Neuronal stem cell (in vitro differentiated cells): ENCODE measurements at regions not wholly inside any gene's neighbourhood (a gene's known extent, or its start where the extent isn't known, plus 50 kb on each side); places are given as distances from the start of the nearest gene placed in this dataset.

Experiments used
- DNase-seq: peaks from one replicate; pipeline ENCODE4 v3.0.0-alpha.2; 2013; ENCODE audit warnings: low spot score
- H2AFZ ChIP-seq: one replicate; pipeline ENCODE4 v1.6.1; 2013; ENCODE audit warnings: mild to moderate bottlenecking, low read length, inconsistent platforms
- H2AK5ac ChIP-seq: 2 replicates; pipeline ENCODE4 v1.6.1; 2013; ENCODE audit warnings: low read depth, mild to moderate bottlenecking, inconsistent platforms, low read length, moderate library complexity, mixed read lengths
- H2BK120ac ChIP-seq: 2 replicates; pipeline ENCODE4 v1.6.1; 2013; ENCODE audit warnings: low read depth, mild to moderate bottlenecking, inconsistent platforms, low read length, moderate library complexity, mixed read lengths
- H2BK12ac ChIP-seq: one replicate; pipeline ENCODE4 v1.6.1; 2013; ENCODE audit warnings: low read length, inconsistent platforms
- H2BK15ac ChIP-seq: 2 replicates; pipeline ENCODE4 v1.6.1; 2013; ENCODE audit warnings: mild to moderate bottlenecking, low read length, inconsistent platforms, mixed read lengths
- H2BK5ac ChIP-seq: one replicate; pipeline ENCODE4 v1.6.1; 2013; ENCODE audit warnings: inconsistent platforms, mild to moderate bottlenecking, low read length, moderate library complexity
- H3K14ac ChIP-seq: one replicate; pipeline ENCODE4 v1.6.1; 2013; ENCODE audit warnings: low read length, inconsistent platforms
- H3K18ac ChIP-seq: 2 replicates; pipeline ENCODE4 v1.6.1; 2013; ENCODE audit warnings: low read length, inconsistent platforms
- H3K23ac ChIP-seq: 2 replicates; pipeline ENCODE4 v1.6.1; 2013; ENCODE audit warnings: low read depth, mild to moderate bottlenecking, mixed read lengths, low read length, inconsistent platforms; ENCODE audit not compliant: poor library complexity
- H3K27ac ChIP-seq: replicated peaks from 3 replicates; pipeline ENCODE4 v1.5.1; 2013; ENCODE audit warnings: low read length, inconsistent platforms
- H3K27me3 ChIP-seq, 3 experiments: 2 replicates each; pipeline ENCODE4 v1.6.1; 2013; ENCODE audit warnings: low read length in 3 of 3, mild to moderate bottlenecking in 2 of 3, inconsistent platforms in 1 of 3, low read depth in 1 of 3, mixed read lengths in 1 of 3, moderate library complexity in 1 of 3; ENCODE audit not compliant: control insufficient read depth in 3 of 3, insufficient read depth in 3 of 3
- H3K36me3 ChIP-seq, 2 donors: replicated peaks in 1 of 2; 2 replicates each; pipeline ENCODE4 v1.6.1; 2013; ENCODE audit warnings: low read length in 2 of 2; ENCODE audit not compliant: control insufficient read depth in 2 of 2, insufficient read depth in 2 of 2
- H3K4ac ChIP-seq: 2 replicates; pipeline ENCODE4 v1.6.1; 2013; ENCODE audit warnings: inconsistent platforms, mild to moderate bottlenecking, low read length, moderate library complexity
- H3K4me1 ChIP-seq, 2 donors: 1 replicate in 1 of 2; 2 replicates in 1 of 2; pipeline ENCODE4 v1.6.1; 2013; ENCODE audit warnings: low read length in 2 of 2, low read depth in 1 of 2; ENCODE audit not compliant: control insufficient read depth in 2 of 2, insufficient read depth in 1 of 2
- H3K4me2 ChIP-seq: one replicate; pipeline ENCODE4 v1.6.1; 2013; ENCODE audit warnings: mild to moderate bottlenecking, low read length, inconsistent platforms; ENCODE audit not compliant: insufficient read depth, poor library complexity, severe bottlenecking
- H3K4me3 ChIP-seq, 2 donors: 2 replicates each; pipeline ENCODE4 v1.5.1; 2013; ENCODE audit warnings: low read length in 2 of 2, mild to moderate bottlenecking in 2 of 2, inconsistent platforms in 1 of 2, moderate library complexity in 1 of 2
- H3K79me1 ChIP-seq: one replicate; pipeline ENCODE4 v1.6.1; 2013; ENCODE audit warnings: low read depth, mild to moderate bottlenecking, inconsistent platforms, low read length, moderate library complexity
- H3K9ac ChIP-seq: one replicate; pipeline ENCODE4 v1.6.1; 2013; ENCODE audit warnings: mild to moderate bottlenecking, low read depth, low read length, inconsistent platforms; ENCODE audit not compliant: poor library complexity
- H3K9me3 ChIP-seq, 2 donors: replicated peaks in 1 of 2; 2 replicates each; pipeline versions ENCODE3 to v1.6.1; 2013; ENCODE audit warnings: low read length in 2 of 2, mild to moderate bottlenecking in 2 of 2, inconsistent platforms in 1 of 2, low read depth in 1 of 2, mixed read lengths in 1 of 2, moderate library complexity in 1 of 2; ENCODE audit not compliant: control insufficient read depth in 2 of 2, insufficient read depth in 1 of 2
- H4K8ac ChIP-seq: one replicate; pipeline ENCODE4 v1.6.1; 2013; ENCODE audit warnings: low read depth, mild to moderate bottlenecking, inconsistent platforms, low read length, moderate library complexity
- H4K91ac ChIP-seq: one replicate; pipeline ENCODE4 v1.6.1; 2013; ENCODE audit warnings: low read length, low read depth, mild to moderate bottlenecking, inconsistent platforms; ENCODE audit not compliant: poor library complexity
- WGBS, 2 donors: extraction: QIAGEN DNeasy Blood & Tissue Kit; methylation state at CpG; one replicate each; pipeline ENCODE4 v1.1.7; 2013; ENCODE audit warnings: missing lambda C conversion rate in 2 of 2, mixed read lengths in 1 of 2; ENCODE audit not compliant: insufficient read length in 2 of 2, insufficient replicate concordance in 1 of 2; ENCODE audit errors: extremely low coverage in 2 of 2; 5-methylcytosine and 5-hydroxymethylcytosine counted together

- Histone ChIP-seq H3K4me2 (no peak overlapping the region), H3K4ac (no peak overlapping the region), H2BK12ac (no peak overlapping the region), H2BK120ac (no peak overlapping the region), H4K91ac (no peak overlapping the region), H3K18ac (no peak overlapping the region), H2AFZ (no peak overlapping the region), H3K4me3 (no peak overlapping the region), H2BK5ac (no peak overlapping the region), H4K8ac (no peak overlapping the region), H2BK15ac (no peak overlapping the region), H3K27ac (no peak overlapping the region), H3K9me3 (no peaks in the 10 kb centered on the region), H3K23ac (no peak overlapping the region), H3K9ac (no peak overlapping the region), H3K27me3 (no peaks in the 10 kb centered on the region), H3K14ac (no peak overlapping the region), H3K36me3 (no peaks in the 10 kb centered on the region), H3K4me1 (no peaks in the 10 kb centered on the region), H2AK5ac (no peak overlapping the region), H3K79me1 (no peaks in the 10 kb centered on the region)
- WGBS, 2 donors = no CpG with 5 or more reads among the region's 6 CpGs
- DNase-seq = no peak
Observed at GRCh38 chr4:13190093-13190721, 293.9 kb downstream of the RAB28 start.

- H2BK15ac ChIP-seq = no peak overlapping the region
- H3K23ac ChIP-seq = no peak overlapping the region
- H3K18ac ChIP-seq = no peak overlapping the region
- WGBS, 2 donors = no CpG with 5 or more reads among the region's 2 CpGs
- no peak overlapping the region for H3K14ac ChIP-seq
- no peak overlapping the region for H2BK120ac ChIP-seq
- H2AK5ac ChIP-seq = no peak overlapping the region
- no peak overlapping the region for H4K91ac ChIP-seq
- no peak overlapping the region for H4K8ac ChIP-seq
- no peak for DNase-seq
- no peaks in the 10 kb centered on the region for H3K79me1 ChIP-seq
- H3K4me3 ChIP-seq = no peak overlapping the region
- no peaks in the 10 kb centered on the region for H3K27me3 ChIP-seq
- H2BK5ac ChIP-seq = no peak overlapping the region
- no peaks in the 10 kb centered on the region for H3K9me3 ChIP-seq
- no peaks in the 10 kb centered on the region for H3K36me3 ChIP-seq
- H3K4me2 ChIP-seq = no peak overlapping the region
- peaks cover 0 to 3% of the 10 kb centered on the region in 2 donors for H3K4me1 ChIP-seq
- H3K27ac ChIP-seq = no peak overlapping the region
- no peak overlapping the region for H2BK12ac ChIP-seq
- no peak overlapping the region for H3K4ac ChIP-seq
- H2AFZ ChIP-seq = no peak overlapping the region
- H3K9ac ChIP-seq = no peak overlapping the region
Observed at GRCh38 chr4:13184199-13184598, 299.9 kb downstream of the RAB28 start.

- Histone ChIP-seq H3K4ac (no peak overlapping the region), H2BK15ac (no peak overlapping the region), H3K18ac (no peak overlapping the region), H3K4me2 (no peak overlapping the region), H3K4me1 (peaks cover 1 to 3% of the 10 kb centered on the region in 2 donors), H2BK5ac (no peak overlapping the region), H2AFZ (no peak overlapping the region), H3K14ac (no peak overlapping the region), H4K8ac (no peak overlapping the region), H3K9ac (no peak overlapping the region), H2BK12ac (no peak overlapping the region), H3K27ac (no peak overlapping the region), H3K36me3 (no peaks in the 10 kb centered on the region), H2AK5ac (no peak overlapping the region), H4K91ac (no peak overlapping the region), H3K9me3 (no peaks in the 10 kb centered on the region), H3K79me1 (no peaks in the 10 kb centered on the region), H2BK120ac (no peak overlapping the region), H3K4me3 (no peak overlapping the region), H3K27me3 (no peaks in the 10 kb centered on the region), H3K23ac (no peak overlapping the region)
- no peak for DNase-seq
Observed at GRCh38 chr4:13182133-13182532, 302.0 kb downstream of the RAB28 start.

- H2BK5ac ChIP-seq = no peak overlapping the region
- no peak overlapping the region for H2BK12ac ChIP-seq
- peaks cover 1 to 3% of the 10 kb centered on the region in 2 donors for H3K4me1 ChIP-seq
- no peak overlapping the region for H2BK120ac ChIP-seq
- H3K4me3 ChIP-seq = no peak overlapping the region
- H3K4ac ChIP-seq = no peak overlapping the region
- H2AK5ac ChIP-seq = no peak overlapping the region
- no CpG with 5 or more reads among the region's 4 CpGs for WGBS, 2 donors
- H3K27me3 ChIP-seq = no peaks in the 10 kb centered on the region
- H2BK15ac ChIP-seq = no peak overlapping the region
- no peaks in the 10 kb centered on the region for H3K36me3 ChIP-seq
- H4K91ac ChIP-seq = no peak overlapping the region
- no peak overlapping the region for H3K9ac ChIP-seq
- H2AFZ ChIP-seq = no peak overlapping the region
- no peak for DNase-seq
- H3K14ac ChIP-seq = no peak overlapping the region
- H4K8ac ChIP-seq = no peak overlapping the region
- no peak overlapping the region for H3K4me2 ChIP-seq
- H3K23ac ChIP-seq = no peak overlapping the region
- no peak overlapping the region for H3K18ac ChIP-seq
- H3K9me3 ChIP-seq = no peaks in the 10 kb centered on the region
- H3K79me1 ChIP-seq = no peaks in the 10 kb centered on the region
- no peak overlapping the region for H3K27ac ChIP-seq
Observed at GRCh38 chr4:13181681-13182080, 302.5 kb downstream of the RAB28 start.
